ENCODE measurements at regions not wholly inside any gene's neighbourhood (a gene's known extent, or its start where the extent isn't known, plus 50 kb on each side); places are given as distances from the start of the nearest gene placed in this dataset.

- TF ChIP-seq ZNF407 (CRISPR knock-in tag; IDR thresholded peaks at IDR 0.05; ENCODE audit: not compliant biosample characterization) (no peak), ZZZ3 (CRISPR knock-in tag; IDR thresholded peaks at IDR 0.05; ENCODE audit: borderline replicate concordance) (no peak)
Observed at GRCh38 chr16:13338044-13338443, 436.6 kb downstream of the SHISA9 start.
